HFFc6 (cell line): ENCODE measurements at regions not wholly inside any gene's neighbourhood (a gene's known extent, or its start where the extent isn't known, plus 50 kb on each side); places are given as distances from the start of the nearest gene placed in this dataset.

ENCODE experiments used
- DNase-seq: peaks from one replicate; pipeline ENCODE4 v3.0.0-alpha.2; 2018
- H3K27ac Mint-ChIP-seq: 2 replicates; pipeline ENCODE4 v1.8.0; 2020; ENCODE audit warnings: mild to moderate bottlenecking, mixed read lengths
- H3K27me3 Mint-ChIP-seq: 2 replicates; pipeline ENCODE4 v1.8.0; 2021; ENCODE audit warnings: mild to moderate bottlenecking, moderate library complexity, mixed read lengths; ENCODE audit not compliant: insufficient read depth
- H3K36me3 Mint-ChIP-seq: 2 replicates; pipeline ENCODE4 v1.8.0; 2021; ENCODE audit warnings: low read depth, mixed read lengths
- H3K4me1 Mint-ChIP-seq: 2 replicates; pipeline ENCODE4 v1.8.0; 2020; ENCODE audit warnings: low read depth, mixed read lengths
- H3K4me3 Mint-ChIP-seq: 2 replicates; pipeline ENCODE4 v1.8.0; 2020; ENCODE audit warnings: mild to moderate bottlenecking, moderate library complexity, mixed read lengths
- H3K9me3 Mint-ChIP-seq: 2 replicates; pipeline ENCODE4 v1.8.0; 2020; ENCODE audit warnings: mild to moderate bottlenecking, mixed read lengths
- TF ChIP-seq, protein P1 (sequence below): fragments of 200-600 bp; sonication (generic); IDR thresholded peaks from 2 replicates; pipeline ENCODE4 v1.5.0; 2021; ENCODE audit warnings: antibody characterized with exemption, mild to moderate bottlenecking

DNA sequence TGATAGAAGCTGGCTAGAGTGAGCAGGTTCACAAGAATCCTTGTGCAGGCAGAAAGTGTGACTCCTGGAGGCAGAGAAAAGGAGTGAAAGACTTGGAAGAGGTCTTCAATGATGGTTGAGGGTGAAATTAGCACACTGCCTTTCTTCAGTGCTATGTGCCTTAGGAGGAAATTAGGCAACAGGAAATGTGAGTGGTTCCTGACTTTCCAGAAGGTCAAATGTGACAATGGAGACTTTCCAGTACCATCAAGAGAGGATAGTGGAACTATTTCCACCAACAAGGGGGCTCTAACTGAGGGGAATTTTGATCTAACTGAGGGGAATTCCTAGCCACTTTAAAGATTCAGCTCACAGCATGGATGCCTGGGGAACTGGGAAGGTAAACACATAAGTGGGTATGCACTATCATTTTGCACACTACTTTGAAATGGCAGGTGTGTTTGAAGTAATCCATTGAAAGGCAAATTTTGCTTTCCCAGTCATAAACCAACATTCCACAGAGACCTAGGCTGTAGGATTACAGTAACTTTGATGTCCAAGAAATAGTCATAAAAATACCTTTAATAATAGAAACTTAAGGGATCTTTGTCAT lies 90.0 kb downstream of the PERP start:
- no peak for DNase-seq
- H3K36me3 Mint-ChIP-seq: no peaks in the 10 kb centered on the region
- H3K9me3 Mint-ChIP-seq: no peaks in the 10 kb centered on the region
- H3K4me3 Mint-ChIP-seq: no peak overlapping the region
- peaks cover 9% of the 10 kb centered on the region; the same call in 1 of the 2 replicates for H3K27me3 Mint-ChIP-seq
- TF ChIP-seq, protein P1, sequence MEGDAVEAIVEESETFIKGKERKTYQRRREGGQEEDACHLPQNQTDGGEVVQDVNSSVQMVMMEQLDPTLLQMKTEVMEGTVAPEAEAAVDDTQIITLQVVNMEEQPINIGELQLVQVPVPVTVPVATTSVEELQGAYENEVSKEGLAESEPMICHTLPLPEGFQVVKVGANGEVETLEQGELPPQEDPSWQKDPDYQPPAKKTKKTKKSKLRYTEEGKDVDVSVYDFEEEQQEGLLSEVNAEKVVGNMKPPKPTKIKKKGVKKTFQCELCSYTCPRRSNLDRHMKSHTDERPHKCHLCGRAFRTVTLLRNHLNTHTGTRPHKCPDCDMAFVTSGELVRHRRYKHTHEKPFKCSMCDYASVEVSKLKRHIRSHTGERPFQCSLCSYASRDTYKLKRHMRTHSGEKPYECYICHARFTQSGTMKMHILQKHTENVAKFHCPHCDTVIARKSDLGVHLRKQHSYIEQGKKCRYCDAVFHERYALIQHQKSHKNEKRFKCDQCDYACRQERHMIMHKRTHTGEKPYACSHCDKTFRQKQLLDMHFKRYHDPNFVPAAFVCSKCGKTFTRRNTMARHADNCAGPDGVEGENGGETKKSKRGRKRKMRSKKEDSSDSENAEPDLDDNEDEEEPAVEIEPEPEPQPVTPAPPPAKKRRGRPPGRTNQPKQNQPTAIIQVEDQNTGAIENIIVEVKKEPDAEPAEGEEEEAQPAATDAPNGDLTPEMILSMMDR: no peak
- no peak overlapping the region for H3K27ac Mint-ChIP-seq
- H3K4me1 Mint-ChIP-seq: no peaks in the 10 kb centered on the region

DNA sequence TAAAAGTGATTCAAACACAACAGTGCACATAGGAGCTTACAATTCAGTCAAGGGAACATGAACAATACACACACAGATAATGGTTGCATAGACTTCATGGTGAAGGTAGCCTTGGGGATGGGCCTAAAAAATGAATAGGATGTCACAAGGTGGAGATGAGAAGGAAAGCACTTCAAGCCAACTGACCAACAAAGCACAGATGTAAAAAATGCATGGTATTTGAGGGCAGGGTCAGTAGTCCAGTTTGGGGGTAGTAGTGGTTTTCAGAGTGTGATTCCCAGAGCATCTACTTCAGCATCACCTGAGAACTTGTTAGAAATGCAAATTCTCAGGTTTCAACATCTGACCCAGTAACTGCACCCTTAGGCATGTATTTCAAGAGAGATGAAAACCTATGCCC lies 88.9 kb downstream of the PERP start:
- TF ChIP-seq, protein P1: no peak
- Mint-ChIP-seq H3K36me3 (no peaks in the 10 kb centered on the region), H3K27me3 (peaks cover 9% of the 10 kb centered on the region; the same call in 1 of the 2 replicates), H3K27ac (no peak overlapping the region), H3K9me3 (no peaks in the 10 kb centered on the region), H3K4me1 (no peaks in the 10 kb centered on the region), H3K4me3 (no peak overlapping the region)
- no peak for DNase-seq

GRCh38 chr6:138025528-138025978 lies 81.7 kb downstream of the PERP start:
- H3K27ac Mint-ChIP-seq: no peak overlapping the region
- H3K4me1 Mint-ChIP-seq: no peaks in the 10 kb centered on the region
- no peak overlapping the region for H3K4me3 Mint-ChIP-seq
- no peak for DNase-seq
- H3K36me3 Mint-ChIP-seq: no peaks in the 10 kb centered on the region
- H3K27me3 Mint-ChIP-seq: peaks cover 16% of the 10 kb centered on the region
- H3K9me3 Mint-ChIP-seq: no peaks in the 10 kb centered on the region
- TF ChIP-seq, protein P1: no peak

DNA sequence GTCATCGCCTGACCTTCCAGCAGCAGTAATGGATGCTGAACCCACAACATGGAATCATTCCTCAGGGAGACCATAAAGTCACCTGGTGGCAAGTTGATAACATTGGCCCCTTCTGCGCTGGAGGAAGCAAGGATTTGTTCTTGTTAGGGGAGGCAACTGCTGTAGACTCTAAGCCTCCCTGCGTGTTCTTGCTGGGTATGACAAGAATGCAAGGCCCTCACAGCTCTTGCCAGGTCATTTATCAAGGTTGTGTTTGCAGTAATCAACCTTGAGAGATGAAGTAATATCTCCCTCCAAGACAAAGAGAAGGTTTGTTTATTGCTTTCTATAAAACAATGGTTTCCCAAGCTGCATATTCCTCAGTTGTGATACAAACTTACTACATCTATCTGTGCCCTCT lies 80.9 kb downstream of the PERP start:
- TF ChIP-seq, protein P1: no peak
- H3K27ac Mint-ChIP-seq: no peak overlapping the region
- no peaks in the 10 kb centered on the region for H3K9me3 Mint-ChIP-seq
- no peaks in the 10 kb centered on the region for H3K36me3 Mint-ChIP-seq
- no peak for DNase-seq
- no peak overlapping the region for H3K4me3 Mint-ChIP-seq
- no peaks in the 10 kb centered on the region for H3K4me1 Mint-ChIP-seq
- H3K27me3 Mint-ChIP-seq: peaks cover 19% of the 10 kb centered on the region

DNA sequence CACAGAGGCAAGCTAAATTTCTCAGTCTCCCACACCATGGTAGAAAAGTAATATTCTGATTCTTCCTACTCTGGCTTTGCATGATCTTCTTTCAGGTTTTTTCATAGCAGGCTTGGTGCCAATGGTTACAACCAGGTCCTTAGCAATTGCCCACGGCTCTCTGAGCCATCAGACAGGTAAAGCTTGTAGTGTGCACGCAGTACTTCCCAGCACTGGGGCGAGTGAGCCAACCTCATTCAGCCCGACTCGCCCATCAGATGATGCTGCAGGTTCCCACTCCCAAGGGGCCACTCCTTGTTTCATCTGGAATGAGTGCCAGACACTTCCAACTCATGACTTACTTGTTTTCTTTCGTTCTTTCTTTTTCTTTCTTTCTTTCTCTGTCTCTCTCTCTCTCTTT lies 78.3 kb downstream of the PERP start:
- Mint-ChIP-seq H3K27me3 (peaks cover 21% of the 10 kb centered on the region), H3K4me3 (no peak overlapping the region), H3K4me1 (peaks cover 5% of the 10 kb centered on the region; the same call in 1 of the 2 replicates), H3K27ac (no peak overlapping the region), H3K36me3 (no peaks in the 10 kb centered on the region), H3K9me3 (no peaks in the 10 kb centered on the region)
- no peak for DNase-seq
- TF ChIP-seq, protein P1: no peak
